Vagina (tissue), 2 donors: ENCODE measurements at regions not wholly inside any gene's neighbourhood (a gene's known extent, or its start where the extent isn't known, plus 50 kb on each side); places are given as distances from the start of the nearest gene placed in this dataset.

Experiments
- DNase-seq, 2 donors: peaks; one replicate each; pipeline ENCODE4 v3.0.0-alpha.2; 2017; ENCODE audit errors: extremely low spot score in 2 of 2
- H3K27ac ChIP-seq: fragments of 200-600 bp; sonication (generic); one replicate; pipeline ENCODE4 v1.5.1; 2019
- H3K27me3 ChIP-seq: fragments of 200-600 bp; sonication (generic); one replicate; pipeline ENCODE4 v1.5.1; 2019
- H3K36me3 ChIP-seq, 2 donors: fragments of 200-600 bp; sonication (generic); one replicate each; pipeline ENCODE4 v1.5.1; 2017 to 2019
- H3K4me1 ChIP-seq: fragments of 200-600 bp; sonication (generic); one replicate; pipeline ENCODE4 v1.5.1; 2019
- H3K4me3 ChIP-seq, 2 donors: fragments of 200-600 bp; sonication (generic); 1 replicate in 1 of 2; 2 replicates in 1 of 2; pipeline ENCODE4 v1.5.1; 2016 to 2019
- H3K9me3 ChIP-seq: fragments of 200-600 bp; sonication (generic); one replicate; pipeline ENCODE4 v1.5.1; 2019
- POLR2A ChIP-seq, 2 donors: fragments of 450-650 bp; IDR thresholded peaks; one replicate each; pipeline ENCODE4 v1.6.1; 2017; ENCODE audit warnings: antibody characterized with exemption in 2 of 2, mild to moderate bottlenecking in 2 of 2, moderate library complexity in 2 of 2
- POLR2AphosphoS5 ChIP-seq, 2 donors: sonication (generic); formaldehyde crosslinking; IDR thresholded peaks; one replicate each; pipeline ENCODE4 v1.9.0; 2017; ENCODE audit warnings: antibody characterized with exemption in 2 of 2, mild to moderate bottlenecking in 2 of 2, low read depth in 1 of 2; ENCODE audit not compliant: insufficient read depth in 1 of 2
- intact Hi-C: fragments of 100-400 bp; cut with DNase I; formaldehyde crosslinking; loops from one replicate; pipeline ENCODE4 v1.15.1; 2023
- TF ChIP-seq, protein P1 (sequence below), 3 experiments: fragments of 450-650 bp in 2 of 3; fragments of 200-600 bp in 1 of 3; sonication (generic) in 1 of 3; IDR thresholded peaks; one replicate each; pipeline ENCODE4 v1.5.1; 2017 to 2019; ENCODE audit warnings: antibody characterized with exemption in 3 of 3, mild to moderate bottlenecking in 2 of 3, moderate library complexity in 2 of 3

DNA sequence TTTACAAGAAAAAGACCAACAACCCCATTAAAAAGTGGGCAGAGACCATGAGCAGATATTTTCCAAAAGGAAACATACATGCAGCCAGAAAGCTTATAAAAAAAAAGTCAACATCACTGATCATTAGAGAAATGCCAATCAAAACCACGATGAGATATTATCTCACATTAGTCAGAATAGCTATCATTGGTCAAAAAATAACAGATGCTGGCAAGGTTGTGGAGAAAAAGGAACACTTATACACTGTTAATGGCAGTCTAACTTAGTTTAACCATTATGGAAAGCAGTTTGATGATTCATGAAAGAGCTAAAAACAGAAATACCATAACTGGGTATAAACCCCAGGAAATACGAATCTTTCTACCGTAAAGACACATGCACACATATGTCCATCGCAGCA, 76.3 kb downstream of the SUCNR1 start:
- Histone ChIP-seq H3K36me3 (no peaks in the 10 kb centered on the region), H3K27ac (no peak overlapping the region), H3K9me3 (no peaks in the 10 kb centered on the region), H3K27me3 (no peaks in the 10 kb centered on the region), H3K4me1 (no peaks in the 10 kb centered on the region), H3K4me3 (no peak overlapping the region)
- no peak for TF ChIP-seq POLR2A (IDR thresholded peaks at IDR 0.05)
- DNase-seq: no peak
- intact Hi-C loops: no loop called here

GRCh38 chr3:151955356-151955755, 81.9 kb downstream of the SUCNR1 start:
- H3K9me3 ChIP-seq: no peaks in the 10 kb centered on the region
- no peak overlapping the region for H3K4me3 ChIP-seq
- intact Hi-C loops: no loop called here
- TF ChIP-seq, protein P1, sequence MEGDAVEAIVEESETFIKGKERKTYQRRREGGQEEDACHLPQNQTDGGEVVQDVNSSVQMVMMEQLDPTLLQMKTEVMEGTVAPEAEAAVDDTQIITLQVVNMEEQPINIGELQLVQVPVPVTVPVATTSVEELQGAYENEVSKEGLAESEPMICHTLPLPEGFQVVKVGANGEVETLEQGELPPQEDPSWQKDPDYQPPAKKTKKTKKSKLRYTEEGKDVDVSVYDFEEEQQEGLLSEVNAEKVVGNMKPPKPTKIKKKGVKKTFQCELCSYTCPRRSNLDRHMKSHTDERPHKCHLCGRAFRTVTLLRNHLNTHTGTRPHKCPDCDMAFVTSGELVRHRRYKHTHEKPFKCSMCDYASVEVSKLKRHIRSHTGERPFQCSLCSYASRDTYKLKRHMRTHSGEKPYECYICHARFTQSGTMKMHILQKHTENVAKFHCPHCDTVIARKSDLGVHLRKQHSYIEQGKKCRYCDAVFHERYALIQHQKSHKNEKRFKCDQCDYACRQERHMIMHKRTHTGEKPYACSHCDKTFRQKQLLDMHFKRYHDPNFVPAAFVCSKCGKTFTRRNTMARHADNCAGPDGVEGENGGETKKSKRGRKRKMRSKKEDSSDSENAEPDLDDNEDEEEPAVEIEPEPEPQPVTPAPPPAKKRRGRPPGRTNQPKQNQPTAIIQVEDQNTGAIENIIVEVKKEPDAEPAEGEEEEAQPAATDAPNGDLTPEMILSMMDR (IDR thresholded peaks at IDR 0.05): no peak
- no peak for TF ChIP-seq POLR2AphosphoS5 (IDR thresholded peaks at IDR 0.05; ENCODE audit: insufficient read depth in 1 of 2, low read depth in 1 of 2)
- TF ChIP-seq POLR2A (IDR thresholded peaks at IDR 0.05): no peak
- H3K27me3 ChIP-seq: no peaks in the 10 kb centered on the region
- DNase-seq: no peak
- H3K36me3 ChIP-seq: no peaks in the 10 kb centered on the region
- no peak overlapping the region for H3K27ac ChIP-seq
- H3K4me1 ChIP-seq: no peaks in the 10 kb centered on the region

DNA sequence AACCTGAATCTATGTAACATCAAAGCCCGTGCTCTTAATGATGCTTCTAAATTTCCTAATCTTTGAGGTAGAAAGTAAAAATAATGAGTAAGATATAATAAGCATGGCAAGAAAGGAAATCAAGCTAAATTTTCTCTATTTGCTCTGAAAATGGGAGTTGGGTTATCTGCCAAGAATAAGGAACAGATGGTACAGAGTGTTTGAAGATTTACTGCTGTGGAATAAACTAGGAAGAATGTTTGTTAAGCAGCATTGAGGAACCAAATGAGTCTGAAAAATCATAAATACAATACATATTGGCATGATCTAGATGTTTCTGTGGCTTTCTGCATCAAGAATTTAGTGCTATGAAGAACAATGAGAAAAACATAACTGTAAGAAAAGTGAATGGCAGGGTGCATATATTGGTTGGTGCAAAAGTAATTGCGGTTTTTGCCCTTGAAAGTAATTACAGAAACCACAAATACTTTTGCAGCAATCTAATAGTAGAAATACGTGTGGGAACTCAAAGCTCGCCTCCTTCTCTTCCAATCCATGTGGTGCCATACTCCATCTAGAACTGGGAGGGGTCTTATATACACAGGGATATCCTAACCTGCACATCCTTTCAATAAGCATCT, 87.6 kb downstream of the SUCNR1 start:
- TF ChIP-seq, protein P1 (IDR thresholded peaks at IDR 0.05): no peak
- TF ChIP-seq POLR2A (IDR thresholded peaks at IDR 0.05) (no peak), POLR2AphosphoS5 (IDR thresholded peaks at IDR 0.05; ENCODE audit: insufficient read depth in 1 of 2, low read depth in 1 of 2) (no peak)
- H3K36me3 ChIP-seq: no peaks in the 10 kb centered on the region
- H3K4me1 ChIP-seq: no peaks in the 10 kb centered on the region
- no peaks in the 10 kb centered on the region for H3K27me3 ChIP-seq
- intact Hi-C loops: no loop called here
- DNase-seq: no peak
- H3K27ac ChIP-seq: no peak overlapping the region
- no peak overlapping the region for H3K4me3 ChIP-seq
- H3K9me3 ChIP-seq: no peaks in the 10 kb centered on the region

- Histone ChIP-seq H3K27me3 (no peaks in the 10 kb centered on the region), H3K9me3 (no peaks in the 10 kb centered on the region), H3K4me1 (no peaks in the 10 kb centered on the region), H3K36me3 (no peaks in the 10 kb centered on the region), H3K27ac (no peak overlapping the region), H3K4me3 (no peak overlapping the region)
- TF ChIP-seq POLR2AphosphoS5 (IDR thresholded peaks at IDR 0.05; ENCODE audit: insufficient read depth in 1 of 2, low read depth in 1 of 2): no peak
- TF ChIP-seq, protein P1 (IDR thresholded peaks at IDR 0.05): no peak
- no peak for TF ChIP-seq POLR2A (IDR thresholded peaks at IDR 0.05)
- intact Hi-C loops: no loop called here
- no peak for DNase-seq
Measured at GRCh38 chr3:151962352-151962751, 88.9 kb downstream of the SUCNR1 start.

- intact Hi-C loops: no loop called here
- Histone ChIP-seq H3K27me3 (no peaks in the 10 kb centered on the region), H3K9me3 (no peaks in the 10 kb centered on the region), H3K4me1 (no peaks in the 10 kb centered on the region), H3K36me3 (no peaks in the 10 kb centered on the region), H3K4me3 (no peak overlapping the region), H3K27ac (no peak overlapping the region)
- TF ChIP-seq, protein P1 (IDR thresholded peaks at IDR 0.05): no peak
- TF ChIP-seq POLR2AphosphoS5 (IDR thresholded peaks at IDR 0.05; ENCODE audit: insufficient read depth in 1 of 2, low read depth in 1 of 2) (no peak), POLR2A (IDR thresholded peaks at IDR 0.05) (no peak)
- DNase-seq: no peak
Measured at GRCh38 chr3:151962912-151963311, 89.5 kb downstream of the SUCNR1 start.
